ENCODE measurements at regions not wholly inside any gene's neighbourhood (a gene's known extent, or its start where the extent isn't known, plus 50 kb on each side); places are given as distances from the start of the nearest gene placed in this dataset.

- H3K4me1 ChIP-seq (ENCODE audit: insufficient read depth, low read length) = no peaks in the 10 kb centered on the region
- ATAC-seq (no peak), DNase-seq (no peak)
- no peaks in the 10 kb centered on the region for H3K36me3 ChIP-seq (ENCODE audit: low read depth, low read length)
- BruUV-seq (replicated peaks) = no TSS peak
- no peaks in the 10 kb centered on the region for H3K27me3 ChIP-seq (ENCODE audit: low read length)
- H3K4me2 ChIP-seq (ENCODE audit: low read length) = no peak overlapping the region
- ChIA-PET POLR2A (ENCODE audit: unreplicated experiment) (no interaction called here), CTCF (no interaction called here)
- no peaks in the 10 kb centered on the region for H3K9me3 ChIP-seq (ENCODE audit: low read length)
- H2AFZ ChIP-seq (ENCODE audit: low read length) = no peak overlapping the region
- H3K27ac ChIP-seq (ENCODE audit: low read length) = no peak overlapping the region
- no peak overlapping the region for H3K9ac ChIP-seq (ENCODE audit: low read length)
- H3K79me2 ChIP-seq (ENCODE audit: low read length) = no peaks in the 10 kb centered on the region
- TF ChIP-seq EZH2phosphoT487 (IDR thresholded peaks at IDR 0.05; ENCODE audit: borderline replicate concordance, low read length) (no peak), CTCF (conservative IDR thresholded peaks at IDR 0.05; ENCODE audit: low read depth, low read length) (no peak), EZH2 (IDR thresholded peaks at IDR 0.05; ENCODE audit: low read length, unreplicated experiment) (no peak)
- H3K4me3 ChIP-seq (ENCODE audit: low read length) = no peak overlapping the region
- intact Hi-C loops (cut with micrococcal nuclease) = no loop called here
- H4K20me1 ChIP-seq (ENCODE audit: low read length) = no peaks in the 10 kb centered on the region
- H3K9me2 ChIP-seq (replicated peaks; ENCODE audit: low read length) = no peaks in the 10 kb centered on the region
- no peaks in the 10 kb centered on the region for H3F3A ChIP-seq (ENCODE audit: low read length, unreplicated experiment)
These were observed 112.9 kb downstream of the IRS2 start for GRCh38 chr13:109673477-109673876.

- no TSS peak for BruUV-seq (replicated peaks)
- Histone ChIP-seq H2AFZ (ENCODE audit: low read length) (no peak overlapping the region), H3K9ac (ENCODE audit: low read length) (no peak overlapping the region), H3F3A (ENCODE audit: low read length, unreplicated experiment) (no peaks in the 10 kb centered on the region), H3K9me2 (replicated peaks; ENCODE audit: low read length) (no peaks in the 10 kb centered on the region), H3K4me2 (ENCODE audit: low read length) (no peak overlapping the region), H3K36me3 (ENCODE audit: low read depth, low read length) (no peaks in the 10 kb centered on the region), H3K4me1 (ENCODE audit: insufficient read depth, low read length) (peaks cover 4% of the 10 kb centered on the region), H3K4me3 (ENCODE audit: low read length) (no peak overlapping the region), H3K9me3 (ENCODE audit: low read length) (no peaks in the 10 kb centered on the region), H3K79me2 (ENCODE audit: low read length) (no peaks in the 10 kb centered on the region), H3K27me3 (ENCODE audit: low read length) (no peaks in the 10 kb centered on the region), H3K27ac (ENCODE audit: low read length) (no peak overlapping the region), H4K20me1 (ENCODE audit: low read length) (no peaks in the 10 kb centered on the region)
- ATAC-seq = no peak
- TF ChIP-seq EZH2 (IDR thresholded peaks at IDR 0.05; ENCODE audit: low read length, unreplicated experiment) = no peak
- no peak for TF ChIP-seq EZH2phosphoT487 (IDR thresholded peaks at IDR 0.05; ENCODE audit: borderline replicate concordance, low read length)
- TF ChIP-seq CTCF (conservative IDR thresholded peaks at IDR 0.05; ENCODE audit: low read depth, low read length) = no peak
- ChIA-PET POLR2A (ENCODE audit: unreplicated experiment) (no interaction called here), CTCF (no interaction called here)
- intact Hi-C loops (cut with micrococcal nuclease) = no loop called here
- DNase-seq = no peak
These were observed 113.8 kb downstream of the IRS2 start for GRCh38 chr13:109672545-109672944.

GRCh38 chr13:109671919-109672318, 114.5 kb downstream of the IRS2 start:
- H3K27me3 ChIP-seq (ENCODE audit: low read length) = no peaks in the 10 kb centered on the region
- ATAC-seq (no peak), DNase-seq (no peak)
- H3K9me3 ChIP-seq (ENCODE audit: low read length) = no peaks in the 10 kb centered on the region
- no peaks in the 10 kb centered on the region for H3K79me2 ChIP-seq (ENCODE audit: low read length)
- H3F3A ChIP-seq (ENCODE audit: low read length, unreplicated experiment) = no peaks in the 10 kb centered on the region
- peaks cover 11% of the 10 kb centered on the region for H3K4me1 ChIP-seq (ENCODE audit: insufficient read depth, low read length)
- BruUV-seq (replicated peaks) = no TSS peak
- ChIA-PET CTCF (no interaction called here), POLR2A (ENCODE audit: unreplicated experiment) (no interaction called here)
- no peaks in the 10 kb centered on the region for H4K20me1 ChIP-seq (ENCODE audit: low read length)
- no peak overlapping the region for H3K4me3 ChIP-seq (ENCODE audit: low read length)
- no peak overlapping the region for H3K27ac ChIP-seq (ENCODE audit: low read length)
- H3K4me2 ChIP-seq (ENCODE audit: low read length) = no peak overlapping the region
- no peak overlapping the region for H3K9ac ChIP-seq (ENCODE audit: low read length)
- TF ChIP-seq CTCF (conservative IDR thresholded peaks at IDR 0.05; ENCODE audit: low read depth, low read length) (no peak), EZH2 (IDR thresholded peaks at IDR 0.05; ENCODE audit: low read length, unreplicated experiment) (no peak), EZH2phosphoT487 (IDR thresholded peaks at IDR 0.05; ENCODE audit: borderline replicate concordance, low read length) (no peak)
- H2AFZ ChIP-seq (ENCODE audit: low read length) = no peak overlapping the region
- intact Hi-C loops (cut with micrococcal nuclease) = no loop called here
- H3K36me3 ChIP-seq (ENCODE audit: low read depth, low read length) = no peaks in the 10 kb centered on the region
- H3K9me2 ChIP-seq (replicated peaks; ENCODE audit: low read length) = no peaks in the 10 kb centered on the region

Data from PC-3 (cell line).